NB4 (cell line): ENCODE measurements at regions not wholly inside any gene's neighbourhood (a gene's known extent, or its start where the extent isn't known, plus 50 kb on each side); places are given as distances from the start of the nearest gene placed in this dataset.
A peak's percentile ranks its signal among the peaks of the same experiment; 100 is the strongest.

Experiments used
- DNase-seq: peaks from one replicate; pipeline ENCODE4 v3.0.0; 2010; ENCODE audit warnings: low read depth
- H3K4me3 ChIP-seq: one replicate; pipeline ENCODE4 v1.5.1; 2011; ENCODE audit warnings: mild to moderate bottlenecking, low read depth, low read length, moderate library complexity
- CTCF ChIP-seq: IDR thresholded peaks from one replicate; pipeline ENCODE4 v1.5.1; 2012; ENCODE audit warnings: low read depth, low read length
- MAX ChIP-seq: IDR thresholded peaks from 2 replicates; pipeline ENCODE4 v1.6.1; 2011; ENCODE audit warnings: low read depth, low read length
- MYC ChIP-seq: IDR thresholded peaks from 2 replicates; pipeline ENCODE4 v1.6.1; 2011; ENCODE audit warnings: low read depth, low read length
- POLR2A ChIP-seq: IDR thresholded peaks from 2 replicates; pipeline ENCODE4 v1.6.1; 2011; ENCODE audit warnings: mild to moderate bottlenecking; ENCODE audit not compliant: insufficient read length; ENCODE audit errors: extremely low read depth

DNA sequence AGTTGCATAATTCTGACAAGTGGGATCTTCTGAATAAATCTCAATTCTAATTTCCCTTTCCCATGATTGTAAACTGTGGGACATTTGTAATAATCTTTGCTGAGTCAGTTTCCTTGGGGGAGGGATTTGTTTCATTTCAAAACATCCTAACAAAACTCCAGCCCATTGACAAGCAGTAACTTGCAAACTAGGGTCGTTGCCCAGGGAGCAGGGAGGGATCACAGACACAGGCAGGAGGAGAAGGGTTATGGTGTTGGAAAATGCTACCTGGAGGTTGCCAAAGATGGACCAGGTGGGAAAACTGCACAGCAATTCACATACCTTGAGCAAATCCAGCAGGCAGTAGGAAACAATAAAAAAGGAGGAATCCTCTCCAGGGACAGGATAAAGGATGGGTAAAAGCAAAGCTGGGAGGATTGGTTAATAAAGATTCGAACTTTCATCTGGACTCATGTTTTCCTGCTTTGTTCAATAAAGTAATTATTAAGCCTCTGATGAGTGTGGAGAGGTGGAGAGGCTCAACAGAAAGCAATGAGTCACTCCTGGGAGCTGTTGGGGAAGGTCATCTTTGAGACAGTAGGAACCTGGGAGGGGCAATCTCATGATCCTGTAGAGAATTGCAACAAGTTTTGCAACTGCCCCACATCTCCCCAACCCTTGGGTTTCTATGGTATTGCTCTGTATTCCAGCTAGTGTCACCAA, 87.3 kb upstream of the AKIRIN2 start:
- peak; percentile 75 for DNase-seq
- H3K4me3 ChIP-seq, result no peak overlapping the region
- TF ChIP-seq MYC (no peak), MAX (no peak), POLR2A (no peak), CTCF (no peak)

DNA sequence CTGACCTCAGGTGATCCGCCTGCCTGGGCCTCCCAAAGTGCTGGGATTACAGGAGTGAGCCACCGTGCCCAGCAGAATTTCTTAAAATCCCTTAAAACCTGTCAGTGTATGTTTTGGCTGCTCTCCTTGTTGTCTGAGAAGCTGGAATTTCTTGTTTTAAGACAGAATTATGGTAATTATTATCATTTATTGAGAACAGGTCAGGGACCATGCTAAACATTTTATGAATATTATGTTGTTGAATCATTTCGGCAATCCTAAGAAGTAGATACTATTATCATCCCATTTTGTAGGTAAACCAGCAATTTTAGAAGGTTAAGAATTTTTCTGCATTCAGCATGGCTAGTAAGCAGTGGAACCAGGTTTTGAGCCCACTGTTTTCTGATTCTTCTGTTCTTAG, 86.1 kb upstream of the AKIRIN2 start:
- H3K4me3 ChIP-seq, result no peak overlapping the region
- TF ChIP-seq POLR2A (no peak), CTCF (no peak), MYC (no peak), MAX (no peak)
- DNase-seq, result no peak

GRCh38 chr6:87785229-87785862, 83.3 kb upstream of the AKIRIN2 start:
- TF ChIP-seq MYC, result no peak
- no peak for TF ChIP-seq POLR2A
- TF ChIP-seq CTCF, result no peak
- TF ChIP-seq MAX, result no peak
- H3K4me3 ChIP-seq, result no peak overlapping the region
- no peak for DNase-seq

DNA sequence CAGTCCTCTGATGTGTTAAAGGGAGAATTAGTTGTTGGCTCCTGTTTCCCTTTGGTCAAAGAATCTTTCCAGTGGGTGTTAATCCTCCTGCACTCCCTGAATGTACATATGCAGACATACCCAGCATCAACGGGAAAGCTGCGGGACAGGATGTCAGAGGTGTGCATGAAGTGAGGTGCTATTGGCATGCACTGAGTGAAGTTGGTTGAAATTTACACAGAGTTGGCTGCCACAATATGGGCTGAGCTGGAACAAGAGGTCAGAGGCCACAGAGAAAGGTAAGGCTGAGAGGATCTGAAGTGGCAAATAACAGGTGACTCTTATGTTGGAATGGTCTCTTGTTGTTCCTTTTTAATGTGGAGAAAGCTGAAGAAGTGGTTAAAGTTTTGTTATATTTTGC, 82.7 kb upstream of the AKIRIN2 start:
- H3K4me3 ChIP-seq, result no peak overlapping the region
- no peak for TF ChIP-seq MYC
- TF ChIP-seq MAX, result no peak
- no peak for TF ChIP-seq POLR2A
- no peak for TF ChIP-seq CTCF
- no peak for DNase-seq

- TF ChIP-seq POLR2A (no peak), MAX (no peak), CTCF (no peak), MYC (no peak)
- no peak for DNase-seq
- H3K4me3 ChIP-seq, result no peak overlapping the region
These were observed 82.0 kb upstream of the AKIRIN2 start for GRCh38 chr6:87784051-87784450.

- no peak for DNase-seq
These were observed 77.5 kb upstream of the AKIRIN2 start for GRCh38 chr6:87779542-87779941.

More at GRCh38 chr6:87779542-87779941, 77.5 kb upstream of the AKIRIN2 start:
- no peak overlapping the region for H3K4me3 ChIP-seq
- no peak for TF ChIP-seq MYC
- no peak for TF ChIP-seq MAX
- no peak for TF ChIP-seq CTCF
- no peak for TF ChIP-seq POLR2A
